ENCODE measurements at regions not wholly inside any gene's neighbourhood (a gene's known extent, or its start where the extent isn't known, plus 50 kb on each side); places are given as distances from the start of the nearest gene placed in this dataset.
"Not testable (repeated sequence)": the region's sequence is repeated elsewhere in the genome, so short reads cannot be mapped to it uniquely, and the experiment has no call there.

GRCh38 chr18:23311351-23312121 lies 141.6 kb upstream of the RIOK3 start:
- Mint-ChIP-seq H3K4me1 (ENCODE audit: low read depth) (peaks cover 49% of the 10 kb centered on the region), H3K27ac (peak overlapping the region; percentile 47), H3K27me3 (no peaks in the 10 kb centered on the region), H3K9me3 (peaks cover 6% of the 10 kb centered on the region), H3K4me3 (no peak overlapping the region), H3K36me3 (ENCODE audit: low read depth) (peaks cover 20% of the 10 kb centered on the region)

DNA sequence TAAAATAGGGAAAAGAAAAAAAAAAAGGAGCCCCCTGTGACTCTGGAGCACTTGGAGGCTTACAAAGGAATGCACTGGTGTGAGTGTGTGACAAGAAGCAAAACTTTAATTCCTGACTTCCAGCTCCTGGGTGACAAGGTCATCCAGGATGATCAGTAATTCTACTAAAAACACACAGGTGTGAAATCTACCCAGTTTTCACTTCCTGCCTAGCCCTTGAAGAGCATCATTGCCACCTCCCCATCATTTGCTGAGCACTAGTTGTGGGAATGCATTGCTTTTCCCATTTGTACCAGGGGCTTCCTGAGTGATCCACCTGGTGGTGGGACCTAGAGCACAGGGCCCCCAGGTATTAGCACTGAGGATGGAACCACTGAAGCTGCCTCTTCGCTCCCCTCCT lies 139.7 kb upstream of the RIOK3 start:
- Mint-ChIP-seq H3K27me3 (no peaks in the 10 kb centered on the region), H3K4me3 (no peak overlapping the region), H3K9me3 (peaks cover 6% of the 10 kb centered on the region), H3K27ac (no peak overlapping the region), H3K36me3 (ENCODE audit: low read depth) (peaks cover 18% of the 10 kb centered on the region), H3K4me1 (ENCODE audit: low read depth) (peaks cover 49% of the 10 kb centered on the region)

DNA sequence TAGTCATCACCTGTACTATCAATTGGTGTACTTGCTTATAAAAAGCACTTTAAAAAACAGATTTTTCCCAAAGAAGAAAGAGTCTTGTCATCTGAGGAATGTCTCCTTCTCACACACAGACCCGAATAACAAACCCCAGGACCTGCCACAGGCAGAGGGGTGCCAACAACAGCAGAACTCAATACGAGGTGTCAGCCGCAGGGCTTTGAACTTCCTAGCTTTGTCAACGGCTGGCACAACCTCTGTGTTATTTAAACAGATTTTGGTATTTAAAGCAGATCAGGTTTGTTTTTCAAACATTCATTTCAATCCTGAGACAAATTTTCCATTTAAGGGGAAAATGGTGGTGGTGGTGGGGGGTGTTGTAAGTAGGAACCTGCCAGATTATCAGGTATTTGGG lies 138.4 kb upstream of the RIOK3 start:
- Mint-ChIP-seq H3K4me3 (no peak overlapping the region), H3K4me1 (ENCODE audit: low read depth) (peaks cover 46% of the 10 kb centered on the region), H3K9me3 (peaks cover 6% of the 10 kb centered on the region), H3K36me3 (ENCODE audit: low read depth) (peaks cover 13% of the 10 kb centered on the region), H3K27me3 (no peaks in the 10 kb centered on the region), H3K27ac (no peak overlapping the region)

DNA sequence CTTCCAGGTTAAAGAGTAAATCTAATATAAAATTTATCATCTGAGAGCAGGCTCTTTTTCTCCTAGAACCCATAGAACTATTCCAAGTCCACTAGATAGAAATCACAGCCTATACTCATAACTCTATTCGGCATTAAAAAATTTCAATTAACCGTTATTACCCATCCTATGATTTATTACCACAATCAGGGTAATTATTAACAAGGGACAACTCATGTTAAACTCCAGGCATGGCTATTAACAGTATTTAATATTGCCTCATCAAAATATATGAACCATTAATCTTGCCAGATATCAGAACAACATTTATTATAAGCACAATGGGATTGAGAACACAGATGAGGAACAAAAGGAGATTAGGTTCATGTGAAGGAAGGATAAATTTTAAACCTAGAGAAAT lies 136.8 kb upstream of the RIOK3 start:
- Mint-ChIP-seq H3K4me1 (ENCODE audit: low read depth) (peaks cover 46% of the 10 kb centered on the region), H3K27me3 (no peaks in the 10 kb centered on the region), H3K4me3 (no peak overlapping the region), H3K9me3 (peaks cover 6% of the 10 kb centered on the region), H3K27ac (no peak overlapping the region), H3K36me3 (ENCODE audit: low read depth) (peaks cover 9% of the 10 kb centered on the region)

GRCh38 chr18:23316988-23317387 lies 136.1 kb upstream of the RIOK3 start:
- no peak overlapping the region for H3K27ac Mint-ChIP-seq
- H3K9me3 Mint-ChIP-seq, result peaks cover 6% of the 10 kb centered on the region
- H3K4me3 Mint-ChIP-seq, result no peak overlapping the region
- H3K4me1 Mint-ChIP-seq (ENCODE audit: low read depth), result peaks cover 40% of the 10 kb centered on the region
- peaks cover 11% of the 10 kb centered on the region for H3K36me3 Mint-ChIP-seq (ENCODE audit: low read depth)
- H3K27me3 Mint-ChIP-seq, result no peaks in the 10 kb centered on the region

DNA sequence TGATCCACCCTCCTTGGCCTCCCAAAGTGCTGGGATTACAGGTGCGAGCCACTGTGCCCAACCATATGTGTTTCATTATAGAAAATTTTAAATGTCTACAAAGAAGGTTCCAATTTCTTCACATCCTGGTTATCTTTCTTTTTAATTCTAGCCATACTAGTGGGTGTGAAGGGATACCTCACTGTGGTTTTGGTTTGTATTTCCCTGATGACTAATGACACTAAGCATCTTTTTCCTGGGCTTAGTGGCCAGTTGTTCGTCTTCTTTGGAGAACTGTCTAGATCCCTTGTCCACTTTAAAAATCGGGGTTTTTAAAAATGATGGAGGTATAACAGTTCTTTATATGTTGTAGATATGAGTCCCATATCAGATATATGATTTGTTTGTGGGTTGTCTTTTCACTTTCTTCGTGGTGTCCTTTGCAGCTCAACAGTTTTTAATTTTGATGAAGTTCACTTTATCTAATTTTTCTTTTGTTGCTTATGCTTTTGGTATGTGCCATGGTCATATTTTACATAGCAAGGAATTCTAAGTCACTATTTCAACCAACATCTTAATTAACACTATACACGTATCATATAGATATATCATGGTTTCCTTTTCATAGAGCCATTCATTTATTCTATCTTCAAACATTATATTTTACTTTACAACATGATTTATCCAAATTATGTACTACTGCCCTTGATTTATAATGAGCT lies 135.0 kb upstream of the RIOK3 start:
- H3K27ac Mint-ChIP-seq, result no peak overlapping the region
- peaks cover 16% of the 10 kb centered on the region for H3K36me3 Mint-ChIP-seq (ENCODE audit: low read depth)
- H3K9me3 Mint-ChIP-seq, result peaks cover 6% of the 10 kb centered on the region
- H3K27me3 Mint-ChIP-seq, result no peaks in the 10 kb centered on the region
- H3K4me1 Mint-ChIP-seq (ENCODE audit: low read depth), result peaks cover 33% of the 10 kb centered on the region
- H3K4me3 Mint-ChIP-seq, result no peak overlapping the region

DNA sequence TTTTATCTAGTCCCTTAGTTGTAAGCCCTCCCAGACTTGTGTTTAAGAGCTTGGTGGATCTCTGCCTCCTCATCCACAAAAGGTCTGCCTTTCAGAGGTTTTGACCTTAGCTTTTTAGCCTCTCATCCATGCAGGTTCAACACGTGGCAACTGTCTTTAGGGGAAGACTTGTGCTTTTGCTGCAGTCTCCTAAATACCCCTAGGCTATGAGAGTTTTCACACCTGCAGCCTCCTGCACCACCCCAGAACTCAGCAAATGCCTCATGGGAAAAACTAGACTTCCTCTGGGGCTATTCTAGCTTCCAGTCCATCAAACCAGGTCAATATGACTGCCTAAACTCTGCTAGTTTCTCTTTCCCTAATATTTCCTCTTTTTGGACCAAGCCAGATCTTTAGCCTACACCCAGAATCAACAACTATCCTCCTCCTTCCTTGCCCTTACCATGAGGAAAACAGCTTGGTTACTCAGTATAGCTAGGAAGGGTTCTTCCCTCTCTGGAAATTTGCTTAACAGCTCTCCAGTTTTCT lies 132.3 kb upstream of the RIOK3 start:
- H3K4me1 Mint-ChIP-seq (ENCODE audit: low read depth), result peaks cover 23% of the 10 kb centered on the region
- no peaks in the 10 kb centered on the region for H3K27me3 Mint-ChIP-seq
- no peak overlapping the region for H3K27ac Mint-ChIP-seq
- no peak overlapping the region for H3K4me3 Mint-ChIP-seq
- peaks cover 19% of the 10 kb centered on the region for H3K36me3 Mint-ChIP-seq (ENCODE audit: low read depth)
- no peaks in the 10 kb centered on the region for H3K9me3 Mint-ChIP-seq

- Mint-ChIP-seq H3K36me3 (ENCODE audit: low read depth) (peaks cover 31% of the 10 kb centered on the region), H3K9me3 (no peaks in the 10 kb centered on the region), H3K4me3 (no peak overlapping the region), H3K4me1 (ENCODE audit: low read depth) (peaks cover 16% of the 10 kb centered on the region), H3K27me3 (no peaks in the 10 kb centered on the region), H3K27ac (no peak overlapping the region)
These were observed 131.1 kb upstream of the RIOK3 start for GRCh38 chr18:23321996-23322395.

DNA sequence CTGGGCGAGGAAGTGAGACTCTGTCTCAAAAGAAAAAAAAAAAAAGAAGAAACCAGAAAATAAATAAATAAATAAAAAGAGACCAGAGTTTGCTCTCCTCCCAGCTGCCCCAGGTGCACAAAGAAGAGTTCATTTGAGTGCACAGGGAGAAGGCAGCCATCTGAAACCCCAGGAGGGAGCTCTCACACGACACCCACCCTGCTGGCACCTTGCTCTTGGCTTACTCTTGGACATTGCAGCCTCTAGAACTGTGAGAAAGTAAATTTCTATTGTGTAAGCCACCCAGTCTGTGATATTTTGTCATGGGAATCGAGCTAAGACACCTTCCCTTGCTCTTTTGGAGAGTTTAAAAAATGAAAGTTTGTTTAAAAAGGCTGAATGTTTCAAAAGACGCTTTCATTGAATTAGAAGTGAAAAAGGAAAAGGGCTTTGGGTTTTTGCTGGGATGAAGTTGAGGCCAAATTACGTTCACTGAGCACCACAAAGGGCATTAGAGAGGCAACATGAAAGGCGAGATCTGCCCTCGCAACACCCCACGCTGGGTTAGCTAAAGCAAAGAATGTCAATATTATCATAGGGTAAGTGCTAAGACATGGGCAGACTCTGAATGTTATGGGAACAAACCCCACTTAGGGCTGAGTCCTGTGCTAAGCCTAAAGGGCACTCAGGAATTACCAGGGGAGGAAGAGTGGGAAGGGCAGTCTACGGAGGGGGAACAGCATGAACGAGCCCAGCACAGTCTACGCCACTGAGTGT lies 128.9 kb upstream of the RIOK3 start:
- Mint-ChIP-seq H3K4me3 (no peak overlapping the region), H3K27ac (no peak overlapping the region)

DNA sequence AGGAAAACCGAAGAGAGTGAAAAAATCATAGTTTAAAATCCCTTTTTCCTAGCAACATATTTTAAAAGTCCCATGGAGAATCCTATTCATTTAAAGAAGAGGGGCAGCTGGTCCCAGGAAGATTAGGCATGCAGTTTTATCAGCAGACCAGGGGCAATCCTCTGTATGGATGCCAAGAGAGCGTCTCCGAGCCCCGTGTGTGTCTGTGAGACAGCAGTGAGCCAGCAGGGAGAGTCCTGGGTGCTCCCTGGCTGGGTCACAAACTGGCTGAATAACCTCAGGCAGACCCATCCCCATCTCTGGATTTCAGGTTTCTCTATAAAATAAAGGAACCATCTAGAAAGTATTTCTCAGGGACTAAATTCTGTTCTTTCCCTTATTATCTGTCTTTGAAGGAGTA lies 128.2 kb upstream of the RIOK3 start:
- Mint-ChIP-seq H3K27ac (no peak overlapping the region), H3K4me1 (ENCODE audit: low read depth) (peaks cover 2% of the 10 kb centered on the region), H3K4me3 (no peak overlapping the region), H3K36me3 (ENCODE audit: low read depth) (peaks cover 51% of the 10 kb centered on the region), H3K27me3 (no peaks in the 10 kb centered on the region), H3K9me3 (peaks cover 4% of the 10 kb centered on the region)

More for the DNA sequence above, 128.9 kb upstream of the RIOK3 start:
- H3K4me1 Mint-ChIP-seq (ENCODE audit: low read depth), result no peaks in the 10 kb centered on the region
- peaks cover 44% of the 10 kb centered on the region for H3K36me3 Mint-ChIP-seq (ENCODE audit: low read depth)
- peaks cover 4% of the 10 kb centered on the region for H3K9me3 Mint-ChIP-seq
- no peaks in the 10 kb centered on the region for H3K27me3 Mint-ChIP-seq

GRCh38 chr18:23329671-23330070 lies 123.4 kb upstream of the RIOK3 start:
- H3K9me3 Mint-ChIP-seq; H3K27ac Mint-ChIP-seq; H3K27me3 Mint-ChIP-seq; H3K4me3 Mint-ChIP-seq; H3K4me1 Mint-ChIP-seq (ENCODE audit: low read depth): not testable (repeated sequence)
- H3K36me3 Mint-ChIP-seq (ENCODE audit: low read depth), result peaks cover 54% of the 10 kb centered on the region

DNA sequence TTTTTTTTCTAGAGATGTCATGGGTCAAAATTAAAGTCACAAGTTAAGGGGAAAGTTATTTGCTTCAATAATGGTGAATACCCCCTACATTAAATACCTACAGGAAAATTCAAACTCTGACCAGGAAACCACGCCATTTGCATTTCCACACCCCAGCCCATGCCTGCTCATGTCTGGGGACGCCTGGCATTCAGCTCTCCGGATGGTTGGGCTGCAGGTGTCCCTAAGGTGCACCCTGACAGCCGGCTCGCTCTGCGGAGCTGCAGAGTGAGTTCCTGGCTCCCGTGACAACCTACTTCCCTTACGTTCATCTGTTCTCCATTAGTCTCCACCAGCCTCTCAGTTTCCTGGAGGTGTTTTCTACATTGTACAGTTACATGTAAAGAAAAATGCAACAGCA lies 122.7 kb upstream of the RIOK3 start:
- Mint-ChIP-seq H3K27me3 (no peaks in the 10 kb centered on the region), H3K9me3 (peaks cover 4% of the 10 kb centered on the region), H3K4me3 (no peak overlapping the region)

GRCh38 chr18:23331091-23331920 lies 121.8 kb upstream of the RIOK3 start:
- H3K27ac Mint-ChIP-seq, result no peak overlapping the region
- H3K4me1 Mint-ChIP-seq (ENCODE audit: low read depth), result peaks cover 15% of the 10 kb centered on the region
- H3K4me3 Mint-ChIP-seq, result no peak overlapping the region
- peaks cover 43% of the 10 kb centered on the region for H3K36me3 Mint-ChIP-seq (ENCODE audit: low read depth)
- no peaks in the 10 kb centered on the region for H3K27me3 Mint-ChIP-seq
- peaks cover 4% of the 10 kb centered on the region for H3K9me3 Mint-ChIP-seq

More for the DNA sequence above, 122.7 kb upstream of the RIOK3 start:
- H3K4me1 Mint-ChIP-seq (ENCODE audit: low read depth), result peaks cover 10% of the 10 kb centered on the region
- peaks cover 50% of the 10 kb centered on the region for H3K36me3 Mint-ChIP-seq (ENCODE audit: low read depth)
- no peak overlapping the region for H3K27ac Mint-ChIP-seq

GRCh38 chr18:23332356-23332755 lies 120.7 kb upstream of the RIOK3 start:
- Mint-ChIP-seq H3K4me1 (ENCODE audit: low read depth) (peaks cover 15% of the 10 kb centered on the region), H3K36me3 (ENCODE audit: low read depth) (peaks cover 35% of the 10 kb centered on the region), H3K27me3 (no peaks in the 10 kb centered on the region), H3K27ac (no peak overlapping the region), H3K4me3 (no peak overlapping the region), H3K9me3 (peaks cover 4% of the 10 kb centered on the region)

Measured in stimulated activated naive CD8-positive, alpha-beta T cell treated with anti-CD3 and anti-CD28 coated beads, Interleukin-15, Interleukin-2, amounts not matched to agents 100 ng/mL and 50 ng/mL, for 24 hours (primary cell).